Peyer's patch (tissue), 4 donors: ENCODE measurements at regions not wholly inside any gene's neighbourhood (a gene's known extent, or its start where the extent isn't known, plus 50 kb on each side); places are given as distances from the start of the nearest gene placed in this dataset.

Experiments used
- CTCF ChIP-seq, 6 experiments: fragments of 450-650 bp in 4 of 6; fragments of 200-600 bp in 2 of 6; sonication (generic) in 1 of 6; IDR thresholded peaks; one replicate each; pipeline ENCODE4 v1.5.1; 2017 to 2019; ENCODE audit warnings: antibody characterized with exemption in 6 of 6, mild to moderate bottlenecking in 3 of 6, moderate library complexity in 1 of 6
- POLR2A ChIP-seq, 2 donors: fragments of 450-650 bp; IDR thresholded peaks; one replicate each; pipeline ENCODE4 v1.5.1; 2017; ENCODE audit warnings: antibody characterized with exemption in 2 of 2, mild to moderate bottlenecking in 2 of 2, moderate library complexity in 2 of 2

- TF ChIP-seq POLR2A (IDR thresholded peaks at IDR 0.05) (no peak), CTCF (IDR thresholded peaks at IDR 0.05) (no peak)
These were observed 572.3 kb upstream of the PKN2 start for GRCh38 chr1:88111816-88112215.
